ENCODE measurements at regions not wholly inside any gene's neighbourhood (a gene's known extent, or its start where the extent isn't known, plus 50 kb on each side); places are given as distances from the start of the nearest gene placed in this dataset.

DNA sequence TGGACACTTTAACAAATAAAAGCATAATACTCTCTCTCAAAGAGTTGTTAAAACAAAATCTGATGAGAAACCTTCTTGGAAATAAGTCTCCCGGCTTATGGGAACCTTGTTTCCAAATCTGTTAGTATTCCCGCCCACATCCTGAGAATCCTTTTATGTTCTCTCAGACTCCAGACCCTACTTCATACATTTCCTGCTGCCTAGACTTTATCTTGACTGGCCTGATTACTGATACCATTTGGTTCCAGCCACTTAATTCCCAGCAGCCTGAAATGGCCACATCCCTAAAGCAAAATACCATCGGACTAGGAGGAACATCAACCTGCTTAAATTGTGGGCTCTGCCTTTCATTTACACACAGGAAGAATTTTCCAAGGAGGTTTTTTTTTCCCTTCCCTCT, 79.1 kb upstream of the CYP1B1 start:
- TF ChIP-seq, protein P1, sequence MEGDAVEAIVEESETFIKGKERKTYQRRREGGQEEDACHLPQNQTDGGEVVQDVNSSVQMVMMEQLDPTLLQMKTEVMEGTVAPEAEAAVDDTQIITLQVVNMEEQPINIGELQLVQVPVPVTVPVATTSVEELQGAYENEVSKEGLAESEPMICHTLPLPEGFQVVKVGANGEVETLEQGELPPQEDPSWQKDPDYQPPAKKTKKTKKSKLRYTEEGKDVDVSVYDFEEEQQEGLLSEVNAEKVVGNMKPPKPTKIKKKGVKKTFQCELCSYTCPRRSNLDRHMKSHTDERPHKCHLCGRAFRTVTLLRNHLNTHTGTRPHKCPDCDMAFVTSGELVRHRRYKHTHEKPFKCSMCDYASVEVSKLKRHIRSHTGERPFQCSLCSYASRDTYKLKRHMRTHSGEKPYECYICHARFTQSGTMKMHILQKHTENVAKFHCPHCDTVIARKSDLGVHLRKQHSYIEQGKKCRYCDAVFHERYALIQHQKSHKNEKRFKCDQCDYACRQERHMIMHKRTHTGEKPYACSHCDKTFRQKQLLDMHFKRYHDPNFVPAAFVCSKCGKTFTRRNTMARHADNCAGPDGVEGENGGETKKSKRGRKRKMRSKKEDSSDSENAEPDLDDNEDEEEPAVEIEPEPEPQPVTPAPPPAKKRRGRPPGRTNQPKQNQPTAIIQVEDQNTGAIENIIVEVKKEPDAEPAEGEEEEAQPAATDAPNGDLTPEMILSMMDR (IDR thresholded peaks at IDR 0.05), result no peak
- TF ChIP-seq EP300 (IDR thresholded peaks at IDR 0.05), result no peak
